GM12892 (cell line): ENCODE measurements at regions not wholly inside any gene's neighbourhood (a gene's known extent, or its start where the extent isn't known, plus 50 kb on each side); places are given as distances from the start of the nearest gene placed in this dataset.

Experiments
- DNase-seq: peaks from one replicate; pipeline ENCODE4 v3.0.0; 2011; ENCODE audit not compliant: insufficient read length
- FAIRE-seq: peaks from 2 replicates; lab custom pipeline; 2011; peaks lifted over from hg19 to GRCh38; lab: Jason Lieb, UNC
- POLR2A ChIP-seq: IDR thresholded peaks from 2 replicates; pipeline ENCODE4 v1.6.1; 2011; ENCODE audit warnings: low read depth, low read length, control low read depth
- POLR2AphosphoS5 ChIP-seq: IDR thresholded peaks from 2 replicates; pipeline ENCODE4 v1.6.1; 2011; ENCODE audit warnings: low read depth, low read length, control low read depth
- TAF1 ChIP-seq: IDR thresholded peaks from 2 replicates; pipeline ENCODE4 v1.6.1; 2011; ENCODE audit warnings: low read depth, mild to moderate bottlenecking, control low read depth, low read length, borderline replicate concordance

DNA sequence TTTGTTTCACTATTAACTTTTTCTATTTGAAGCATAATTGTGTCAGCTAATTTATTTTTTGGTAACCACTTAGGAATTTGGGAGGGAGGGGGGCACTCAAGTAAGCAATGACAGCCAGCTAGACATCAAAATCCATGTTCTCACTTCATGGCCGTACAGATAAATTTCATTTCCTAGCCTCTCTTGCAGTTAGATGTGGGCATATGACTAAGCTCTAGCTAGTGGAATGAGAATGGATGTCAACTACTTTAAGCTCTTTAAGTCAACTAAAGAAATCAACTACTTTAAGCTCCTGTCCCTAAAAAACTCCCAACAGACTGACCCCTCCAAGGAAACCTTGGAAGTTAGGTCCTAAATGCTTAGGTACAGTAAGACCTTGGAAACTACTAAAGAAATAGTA is 92.0 kb downstream of the KCNRG start:
- no peak for FAIRE-seq
- DNase-seq: no peak

DNA sequence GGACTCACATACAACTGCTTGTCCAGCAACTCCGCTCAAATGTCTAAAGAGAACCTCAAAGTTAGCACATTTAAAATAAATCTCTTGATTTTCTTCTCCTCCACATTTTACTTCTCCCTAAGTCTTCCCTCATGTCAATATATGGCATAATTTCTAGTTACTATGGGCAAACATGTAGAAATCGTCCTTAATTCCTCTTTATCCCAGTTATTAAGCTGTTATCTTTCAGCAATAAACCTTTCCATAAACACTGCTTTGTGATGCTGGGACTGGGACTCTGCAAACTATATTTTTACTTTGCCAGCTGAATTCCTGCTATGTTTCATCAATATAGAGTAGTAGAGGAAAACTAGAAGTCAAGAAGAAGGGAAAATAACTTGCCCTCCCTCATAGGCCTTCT is 99.7 kb downstream of the KCNRG start:
- DNase-seq: no peak
- no peak for TF ChIP-seq TAF1
- TF ChIP-seq POLR2AphosphoS5: no peak
- TF ChIP-seq POLR2A: no peak
- no peak for FAIRE-seq

More for the DNA sequence above, 92.0 kb downstream of the KCNRG start:
- no peak for TF ChIP-seq POLR2A
- TF ChIP-seq POLR2AphosphoS5: no peak
- TF ChIP-seq TAF1: no peak

DNA sequence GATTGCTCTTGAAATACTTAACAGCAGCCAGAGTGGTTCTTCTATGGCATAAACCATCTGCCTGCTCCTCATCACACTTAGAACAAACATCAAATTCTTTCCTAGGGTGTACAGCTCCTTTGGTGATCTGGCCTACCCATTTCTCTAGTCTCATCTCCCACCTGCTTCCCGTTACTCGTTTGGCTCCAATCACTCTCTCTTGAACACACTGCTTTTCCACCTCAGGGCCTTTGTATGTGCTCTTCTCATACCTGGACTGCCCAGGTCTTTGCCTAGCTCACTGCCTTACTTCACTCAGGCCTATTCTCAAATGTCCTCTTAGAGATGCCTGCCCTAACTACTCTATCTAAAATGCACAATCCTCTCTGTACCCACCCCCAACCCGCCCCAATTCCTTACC is 100.5 kb downstream of the KCNRG start:
- TF ChIP-seq POLR2AphosphoS5 (no peak), TAF1 (no peak)
- no peak for DNase-seq
- FAIRE-seq: no peak

DNA sequence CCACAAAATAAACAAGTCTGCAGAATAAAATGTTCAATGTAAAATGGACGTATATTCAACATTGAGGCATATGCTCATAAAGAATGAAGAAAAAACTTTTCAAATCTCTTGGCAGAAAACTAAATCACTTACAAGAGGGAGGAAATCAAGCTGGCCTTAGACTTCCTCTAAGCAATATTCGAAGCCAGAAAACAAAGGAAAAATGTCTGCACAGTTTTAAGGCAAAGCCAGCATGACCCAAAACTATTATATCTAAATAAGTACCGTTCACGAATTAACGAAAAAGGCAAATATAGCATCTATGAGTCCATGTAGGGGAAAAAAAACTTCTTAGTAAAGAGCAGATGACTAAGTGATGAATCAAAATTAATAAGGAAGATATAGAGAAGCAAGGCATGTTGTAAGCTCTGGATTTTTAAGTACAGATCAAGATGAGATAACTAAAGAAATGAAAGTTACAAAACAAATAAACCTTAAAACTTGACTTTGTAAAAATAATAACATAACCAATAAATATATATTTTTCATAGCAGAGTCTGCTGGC is 101.3 kb downstream of the KCNRG start:
- TF ChIP-seq POLR2A (no peak), POLR2AphosphoS5 (no peak), TAF1 (no peak)
- DNase-seq: no peak
- FAIRE-seq: no peak

DNA sequence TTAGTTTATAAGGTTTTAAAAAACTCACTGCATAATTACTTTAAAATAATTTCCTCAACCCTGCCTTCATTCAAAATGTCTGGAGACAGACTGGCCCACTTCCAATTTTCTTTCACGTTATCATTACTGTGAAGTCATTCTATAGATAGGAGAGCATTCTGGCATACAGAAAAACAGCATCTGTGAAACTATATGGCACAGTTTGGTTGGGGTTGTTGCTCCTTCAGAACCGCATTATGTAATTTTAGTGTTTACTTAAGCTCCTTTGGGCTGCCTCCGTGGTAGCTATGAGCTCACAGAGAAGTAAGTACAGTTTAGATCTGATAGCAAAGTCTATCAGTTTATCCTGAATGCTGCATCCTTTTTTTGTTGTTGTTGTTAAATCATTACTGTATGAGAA is 104.3 kb downstream of the KCNRG start:
- FAIRE-seq (peak; percentile 30), DNase-seq (no peak)
- TF ChIP-seq POLR2AphosphoS5 (no peak), POLR2A (no peak), TAF1 (no peak)

DNA sequence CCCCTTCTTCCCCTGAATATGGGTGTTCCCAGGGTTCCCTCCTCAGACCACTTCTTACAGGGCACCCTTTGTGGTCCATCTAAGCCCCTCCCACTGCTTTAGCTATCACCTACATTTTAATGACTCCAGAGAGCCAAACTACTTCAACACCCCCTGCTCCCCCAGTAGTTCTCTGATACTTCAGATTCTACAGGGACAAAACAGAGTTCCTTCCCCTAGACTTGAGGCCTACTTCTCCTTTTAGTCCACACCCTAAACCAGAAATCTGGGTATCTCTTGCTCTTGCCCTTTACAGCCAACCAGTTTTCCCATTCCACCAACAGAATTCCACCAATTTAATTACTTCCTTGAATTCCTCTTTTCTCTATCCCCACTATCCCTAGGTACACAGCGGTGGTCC is 107.2 kb downstream of the KCNRG start:
- FAIRE-seq (no peak), DNase-seq (no peak)
- no peak for TF ChIP-seq POLR2AphosphoS5
- no peak for TF ChIP-seq POLR2A
- no peak for TF ChIP-seq TAF1

DNA sequence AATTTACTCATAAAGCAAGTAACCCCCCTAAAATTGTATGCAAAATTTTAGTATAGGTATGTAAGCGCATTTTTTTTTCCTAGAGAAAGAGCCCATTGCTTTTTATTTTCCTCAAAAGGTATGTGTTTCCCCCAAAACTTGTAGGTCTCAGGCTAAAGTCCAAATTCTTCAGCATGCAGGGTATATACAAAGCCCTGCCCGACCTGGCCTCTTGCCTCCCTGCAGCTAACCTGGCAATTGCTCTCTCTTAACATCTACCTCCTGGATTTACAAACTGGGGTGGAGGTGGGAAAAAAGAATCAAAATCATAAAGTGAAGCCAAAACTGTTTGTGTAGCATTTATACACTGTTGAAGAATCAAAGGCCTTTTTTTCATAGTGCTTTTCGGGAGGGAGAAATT is 107.8 kb downstream of the KCNRG start:
- FAIRE-seq (no peak), DNase-seq (no peak)
- TF ChIP-seq POLR2AphosphoS5 (no peak), TAF1 (no peak), POLR2A (no peak)

DNA sequence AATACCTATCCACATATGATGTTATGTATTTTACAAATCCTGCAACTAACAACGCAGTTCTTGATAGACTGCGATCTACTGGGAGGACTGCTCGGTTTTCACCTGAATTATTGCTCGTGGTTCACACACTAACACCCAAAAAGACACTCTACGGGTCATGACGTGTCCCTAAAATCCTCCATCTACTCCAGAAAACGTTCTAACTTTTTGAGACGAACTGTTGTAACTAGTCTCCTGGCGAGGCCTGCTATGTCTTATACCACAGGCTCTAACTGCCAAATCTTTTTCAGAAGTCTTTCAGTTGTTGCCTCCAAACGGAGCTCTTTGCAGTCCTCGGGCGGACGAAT is 108.2 kb downstream of the KCNRG start:
- no peak for FAIRE-seq
- no peak for DNase-seq
- no peak for TF ChIP-seq POLR2A
- no peak for TF ChIP-seq TAF1
- TF ChIP-seq POLR2AphosphoS5: no peak

DNA sequence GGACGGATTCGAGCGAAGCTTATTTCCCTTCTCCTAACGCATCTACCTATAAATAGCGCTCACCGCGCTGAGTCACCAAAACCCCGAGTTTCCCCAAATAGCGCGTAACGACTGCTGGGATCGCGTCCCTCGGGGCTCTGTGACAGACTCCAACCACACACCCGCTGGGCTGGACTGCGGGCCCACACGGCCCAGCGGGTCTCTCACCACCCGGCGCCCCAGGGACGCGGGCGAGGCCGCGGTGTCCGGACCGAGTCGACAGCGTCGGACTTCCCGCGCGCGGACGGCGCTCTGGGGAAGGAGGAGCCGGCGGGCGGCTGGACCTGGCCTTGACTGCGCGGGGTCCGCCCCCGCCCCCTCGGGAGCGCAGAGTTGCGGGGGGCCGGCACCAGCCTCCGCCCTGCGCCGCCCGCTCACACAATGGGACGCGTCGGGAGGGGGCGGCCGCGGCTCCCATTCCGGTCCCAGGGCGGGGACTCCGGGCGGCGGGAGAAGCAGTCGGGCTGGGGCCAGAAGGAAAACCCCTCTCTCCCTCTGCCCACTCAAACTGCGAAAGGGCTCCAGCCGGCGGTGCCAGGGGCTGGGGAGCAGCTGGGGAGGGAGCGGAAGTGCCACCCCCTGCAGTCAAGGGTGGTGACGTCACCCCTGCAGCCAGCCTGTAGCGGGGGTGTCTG is 108.8 kb downstream of the KCNRG start:
- peak; percentile 86 for DNase-seq

DNA sequence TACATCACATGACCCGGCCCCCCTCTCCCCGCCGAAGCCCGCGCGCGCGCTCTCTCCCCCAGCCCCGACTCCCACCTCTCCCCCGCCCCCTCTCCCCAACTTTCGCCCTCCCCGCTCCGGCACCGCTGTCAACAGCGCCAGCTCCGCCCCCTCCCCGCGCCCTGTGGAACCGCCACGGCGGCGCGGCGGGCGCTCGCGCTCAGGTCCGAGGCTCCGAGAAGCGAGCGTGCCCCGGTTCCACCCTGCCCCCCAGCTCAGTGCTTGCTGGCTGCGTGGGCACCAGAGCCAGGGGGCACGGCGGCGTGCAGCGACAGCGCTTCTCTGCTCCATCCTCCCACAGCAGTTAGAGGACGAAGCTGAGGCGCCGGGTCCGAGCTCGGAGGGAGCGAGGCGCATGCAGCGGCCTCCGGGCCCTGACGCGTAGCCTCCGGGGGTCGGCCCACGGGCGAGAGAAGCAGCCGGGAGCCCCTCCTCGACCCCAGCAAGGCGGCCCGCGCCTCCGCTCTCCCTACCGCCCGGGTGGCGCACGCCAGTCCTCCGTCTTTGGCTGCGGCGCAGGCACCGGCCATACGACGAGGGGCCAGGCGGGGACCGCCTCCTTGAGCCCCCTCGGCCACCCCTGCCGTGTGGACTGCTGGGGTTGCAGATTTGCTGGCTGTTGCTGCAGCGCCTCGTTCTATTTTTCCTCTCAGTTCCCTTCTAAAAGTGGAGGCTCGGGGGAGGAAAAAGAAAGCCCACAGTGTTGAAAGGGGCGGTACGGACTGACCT is 109.5 kb downstream of the KCNRG start:
- TF ChIP-seq POLR2AphosphoS5 (no peak), POLR2A (no peak), TAF1 (no peak)
- FAIRE-seq (no peak), DNase-seq (no peak)

More for the DNA sequence above, 108.8 kb downstream of the KCNRG start:
- no peak for TF ChIP-seq TAF1
- peak; percentile 53; the same call in 1 of the 2 replicates for TF ChIP-seq POLR2A
- FAIRE-seq: peak; percentile 93

DNA sequence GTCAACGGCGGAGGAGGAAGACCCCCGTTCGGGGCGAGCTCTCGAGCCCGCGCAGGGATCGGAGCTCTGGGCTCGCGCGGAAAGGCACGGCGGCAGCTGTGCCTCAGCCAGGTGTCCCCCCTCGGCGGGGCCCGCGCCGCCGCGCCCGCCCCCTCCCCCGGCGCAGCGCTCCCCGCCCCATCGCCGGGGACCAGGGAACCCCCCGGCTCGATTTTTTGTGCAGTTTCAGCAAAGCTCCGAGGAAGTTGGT is 110.0 kb downstream of the KCNRG start:
- peak; percentile 78 for FAIRE-seq
- TF ChIP-seq POLR2AphosphoS5 (no peak), POLR2A (no peak), TAF1 (no peak)
- no peak for DNase-seq
